Liver (tissue), 8 donors: ENCODE measurements at regions not wholly inside any gene's neighbourhood (a gene's known extent, or its start where the extent isn't known, plus 50 kb on each side); places are given as distances from the start of the nearest gene placed in this dataset.

Experiments used
- DNase-seq: peaks from one replicate; pipeline ENCODE4 v3.0.0-alpha.2; 2017; ENCODE audit warnings: low spot score
- H3K27ac ChIP-seq, 2 donors: one replicate each; pipeline ENCODE4 v1.7.0; 2013; ENCODE audit warnings: inconsistent platforms in 2 of 2, low read length in 2 of 2, control low read depth in 1 of 2, low read depth in 1 of 2, mild to moderate bottlenecking in 1 of 2
- H3K27me3 ChIP-seq, 4 donors: one replicate each; pipeline versions ENCODE4 v1.6.1 to v1.7.0; 2013; ENCODE audit warnings: low read length in 3 of 4, inconsistent platforms in 1 of 4, mild to moderate bottlenecking in 1 of 4, moderate library complexity in 1 of 4; ENCODE audit not compliant: control insufficient read depth in 4 of 4, insufficient read depth in 4 of 4
- H3K36me3 ChIP-seq, 4 donors: one replicate each; pipeline versions ENCODE4 v1.6.1 to v1.7.0; 2013; ENCODE audit warnings: low read length in 3 of 4, mild to moderate bottlenecking in 3 of 4, low read depth in 1 of 4, moderate library complexity in 1 of 4; ENCODE audit not compliant: control insufficient read depth in 4 of 4, insufficient read depth in 3 of 4
- H3K4me1 ChIP-seq, 4 donors: one replicate each; pipeline versions ENCODE4 v1.6.1 to v1.7.0; 2013; ENCODE audit warnings: low read length in 3 of 4, mild to moderate bottlenecking in 3 of 4, moderate library complexity in 1 of 4; ENCODE audit not compliant: control insufficient read depth in 4 of 4, insufficient read depth in 4 of 4
- H3K4me3 ChIP-seq, 3 donors: one replicate each; pipeline versions ENCODE4 v1.6.1 to v1.7.0; 2013; ENCODE audit warnings: low read length in 3 of 3, control low read depth in 1 of 3, low read depth in 1 of 3, mild to moderate bottlenecking in 1 of 3
- H3K9ac ChIP-seq, 2 donors: one replicate each; pipeline ENCODE4 v1.7.0; 2013; ENCODE audit warnings: low read length in 2 of 2, mild to moderate bottlenecking in 2 of 2, moderate library complexity in 2 of 2, control low read depth in 1 of 2, low read depth in 1 of 2
- H3K9me3 ChIP-seq, 4 donors: one replicate each; pipeline versions ENCODE4 v1.6.1 to v1.7.0; 2013; ENCODE audit warnings: low read length in 3 of 4; ENCODE audit not compliant: control insufficient read depth in 4 of 4
- ATF3 ChIP-seq: IDR thresholded peaks from 2 replicates; pipeline ENCODE4 v1.6.1; 2016; ENCODE audit warnings: antibody characterized with exemption
- CTCF ChIP-seq: fragments of 150-350 bp; IDR thresholded peaks from 2 replicates; pipeline ENCODE4 v1.5.1; 2017; ENCODE audit warnings: improper control_type of control experiment, low read depth, low read length; ENCODE audit not compliant: missing input control
- EGR1 ChIP-seq, 2 donors: IDR thresholded peaks; 2 replicates each; pipeline ENCODE4 v1.6.1; 2016 to 2018; ENCODE audit warnings: antibody characterized with exemption in 2 of 2, low read depth in 2 of 2
- FOXA1 ChIP-seq: IDR thresholded peaks from 2 replicates; pipeline ENCODE4 v1.6.1; 2016; ENCODE audit warnings: antibody characterized with exemption
- FOXA2 ChIP-seq: IDR thresholded peaks from 2 replicates; pipeline ENCODE4 v1.6.1; 2016; ENCODE audit warnings: antibody characterized with exemption
- GABPA ChIP-seq, 2 donors: IDR thresholded peaks in 1 of 2; conservative IDR thresholded peaks in 1 of 2; 2 replicates each; pipeline ENCODE4 v1.6.1; 2016; ENCODE audit warnings: antibody characterized with exemption in 2 of 2, mild to moderate bottlenecking in 1 of 2, moderate library complexity in 1 of 2
- HNF4A ChIP-seq, 2 donors: conservative IDR thresholded peaks; 2 replicates each; pipeline ENCODE4 v1.6.1; 2016; ENCODE audit warnings: antibody characterized with exemption in 2 of 2, mild to moderate bottlenecking in 2 of 2
- HNF4G ChIP-seq: IDR thresholded peaks from 2 replicates; pipeline ENCODE4 v1.6.1; 2016; ENCODE audit warnings: antibody characterized with exemption
- JUND ChIP-seq, 2 donors: IDR thresholded peaks; 2 replicates each; pipeline ENCODE4 v1.6.1; 2016; ENCODE audit warnings: antibody characterized with exemption in 2 of 2
- MAX ChIP-seq: IDR thresholded peaks from 2 replicates; pipeline ENCODE4 v1.6.1; 2016; ENCODE audit warnings: antibody characterized with exemption
- NR2F2 ChIP-seq: IDR thresholded peaks from 2 replicates; pipeline ENCODE4 v1.6.1; 2016; ENCODE audit warnings: antibody characterized with exemption
- REST ChIP-seq: IDR thresholded peaks from 2 replicates; pipeline ENCODE4 v1.6.1; 2016; ENCODE audit warnings: antibody characterized with exemption, mild to moderate bottlenecking
- RXRA ChIP-seq, 2 donors: IDR thresholded peaks; 2 replicates each; pipeline ENCODE4 v1.6.1; 2017 to 2018; ENCODE audit warnings: antibody characterized with exemption in 2 of 2, mild to moderate bottlenecking in 1 of 2
- SP1 ChIP-seq: IDR thresholded peaks from 2 replicates; pipeline ENCODE4 v1.6.1; 2018; ENCODE audit warnings: antibody characterized with exemption, mild to moderate bottlenecking
- TAF1 ChIP-seq: conservative IDR thresholded peaks from 2 replicates; pipeline ENCODE4 v1.6.1; 2016; ENCODE audit warnings: antibody characterized with exemption, mild to moderate bottlenecking
- YY1 ChIP-seq: IDR thresholded peaks from 2 replicates; pipeline ENCODE4 v1.6.1; 2016; ENCODE audit warnings: antibody characterized with exemption, mild to moderate bottlenecking
- WGBS: extraction: QIAGEN DNeasy Blood & Tissue Kit; methylation state at CpG from one replicate; pipeline ENCODE4 v1.1.7; 2013; 5-methylcytosine and 5-hydroxymethylcytosine counted together
- donor health status: healthy.
- donor health status: healthy.
- donor health status: healthy.
- donor health status: healthy.
- donor health status: healthy.

- no peaks in the 10 kb centered on the region for H3K27me3 ChIP-seq
- H3K4me3 ChIP-seq = no peak overlapping the region
- WGBS = 86% methylated on average over 12 of the region's 12 CpGs
- TF ChIP-seq YY1 (no peak), RXRA (IDR thresholded peaks at IDR 0.05) (no peak), EGR1 (IDR thresholded peaks at IDR 0.05; ENCODE audit: low read depth in 2 of 2) (no peak), JUND (IDR thresholded peaks at IDR 0.05) (no peak), HNF4G (no peak)
- no peak overlapping the region for H3K9ac ChIP-seq
- no peak overlapping the region for H3K27ac ChIP-seq
- DNase-seq = no peak
- no peaks in the 10 kb centered on the region for H3K9me3 ChIP-seq
- H3K36me3 ChIP-seq = no peaks in the 10 kb centered on the region
- H3K4me1 ChIP-seq = no peaks in the 10 kb centered on the region
Measured at GRCh38 chr3:28844298-28845005, 436.4 kb upstream of the RBMS3 start.

GRCh38 chr3:28845006-28845324, 435.9 kb upstream of the RBMS3 start:
- no peaks in the 10 kb centered on the region for H3K36me3 ChIP-seq
- H3K27me3 ChIP-seq = no peaks in the 10 kb centered on the region
- no peak overlapping the region for H3K9ac ChIP-seq
- H3K9me3 ChIP-seq = no peaks in the 10 kb centered on the region
- no peak for DNase-seq
- H3K27ac ChIP-seq = no peak overlapping the region
- no peaks in the 10 kb centered on the region for H3K4me1 ChIP-seq
- TF ChIP-seq HNF4G (no peak), MAX (no peak), YY1 (no peak), CTCF (no peak), NR2F2 (no peak), TAF1 (no peak), GABPA (IDR thresholded peaks at IDR 0.05 in 1 of 2, conservative IDR thresholded peaks at IDR 0.05 in 1 of 2) (no peak), HNF4A (conservative IDR thresholded peaks at IDR 0.05) (no peak), ATF3 (no peak), RXRA (IDR thresholded peaks at IDR 0.05) (no peak), REST (no peak), EGR1 (IDR thresholded peaks at IDR 0.05; ENCODE audit: low read depth in 2 of 2) (no peak), FOXA1 (no peak), JUND (IDR thresholded peaks at IDR 0.05) (no peak), SP1 (no peak), FOXA2 (no peak)
- no peak overlapping the region for H3K4me3 ChIP-seq
- WGBS = 84% methylated on average over 4 of the region's 4 CpGs
